Panc1 (cell line): ENCODE measurements at regions not wholly inside any gene's neighbourhood (a gene's known extent, or its start where the extent isn't known, plus 50 kb on each side); places are given as distances from the start of the nearest gene placed in this dataset.

Experiments
- ATAC-seq: fragments of 200-7000 bp; cut with Tn5 transposase; 2 replicates; pipeline ENCODE4 v1.9.1; 2020; ENCODE audit warnings: mild to moderate bottlenecking, moderate library complexity
- BruUV-seq: library from RNA; stranded (reverse); fragments of 400-500 nt; replicated peaks from 2 replicates; lab custom pipeline; 2021; lab: Mats Ljungman, UMichigan
- CTCF ChIA-PET: fragments of 300-600 bp; sonication (Branson Sonifier 250); formaldehyde crosslinking; loops from one replicate; lab custom pipeline; 2022; ENCODE audit warnings: antibody characterized with exemption; lab: Charles Lee
- POLR2A ChIA-PET: fragments of 300-600 bp; sonication (Branson Sonifier 250); formaldehyde crosslinking; loops from one replicate; lab custom pipeline; 2022; ENCODE audit warnings: antibody characterized with exemption; lab: Charles Lee
- DNase-seq: peaks from one replicate; pipeline ENCODE4 v3.0.0-alpha.2; 2010; ENCODE audit warnings: low read depth, low spot score
- H3K27ac ChIP-seq: 2 replicates; pipeline ENCODE4 v1.5.1; 2011; ENCODE audit warnings: mild to moderate bottlenecking, low read length, inconsistent platforms
- H3K27me3 ChIP-seq: fragments of 200-500 bp; sonication (Bioruptor generic); 2 replicates; pipeline ENCODE4 v1.6.0; 2014; ENCODE audit warnings: low read length, inconsistent platforms; ENCODE audit not compliant: control insufficient read depth, insufficient read depth
- H3K36me3 ChIP-seq: fragments of 200-500 bp; sonication (Bioruptor generic); 2 replicates; pipeline ENCODE4 v1.5.1; 2014; ENCODE audit warnings: inconsistent platforms, mild to moderate bottlenecking, low read length, moderate library complexity; ENCODE audit not compliant: control insufficient read depth, insufficient read depth
- H3K4me1 ChIP-seq: 2 replicates; pipeline ENCODE4 v1.5.1; 2011; ENCODE audit warnings: inconsistent platforms, mild to moderate bottlenecking, low read length, moderate library complexity; ENCODE audit not compliant: control insufficient read depth, insufficient read depth
- H3K4me3 ChIP-seq, 2 experiments: 2 replicates each; pipeline ENCODE4 v1.5.1; 2011 to 2012; ENCODE audit warnings: low read depth in 2 of 2, low read length in 2 of 2, mild to moderate bottlenecking in 2 of 2, inconsistent platforms in 1 of 2, moderate library complexity in 1 of 2
- H3K9me3 ChIP-seq: fragments of 200-500 bp; sonication (Bioruptor generic); 2 replicates; pipeline ENCODE4 v1.5.1; 2014; ENCODE audit warnings: low read depth, mild to moderate bottlenecking, inconsistent platforms, low read length, moderate library complexity; ENCODE audit not compliant: control insufficient read depth, insufficient read depth
- CTCF ChIP-seq: fragments of 450-650 bp; IDR thresholded peaks from 2 replicates; pipeline ENCODE4 v1.5.1; 2017; ENCODE audit warnings: mild to moderate bottlenecking
- POLR2AphosphoS5 ChIP-seq: IDR thresholded peaks from 2 replicates; pipeline ENCODE4 v1.6.1; 2012; ENCODE audit warnings: mild to moderate bottlenecking, low read depth, low read length, moderate library complexity
- REST ChIP-seq, 2 experiments: IDR thresholded peaks; 2 replicates each; pipeline ENCODE4 v1.6.1; 2011 to 2012; ENCODE audit warnings: low read depth in 2 of 2, control low read depth in 1 of 2, low read length in 1 of 2, mild to moderate bottlenecking in 1 of 2, moderate library complexity in 1 of 2; ENCODE audit not compliant: insufficient read depth in 1 of 2
- SIN3A ChIP-seq: IDR thresholded peaks from 2 replicates; pipeline ENCODE4 v1.6.1; 2012; ENCODE audit warnings: low read depth, mild to moderate bottlenecking, low read length, moderate library complexity, borderline replicate concordance; ENCODE audit not compliant: insufficient read depth
- TCF7L2 ChIP-seq: IDR thresholded peaks from 2 replicates; pipeline ENCODE4 v1.6.1; 2011; ENCODE audit warnings: mild to moderate bottlenecking, low read depth, low read length, inconsistent platforms
- in situ Hi-C: cut with HindIII; loops from 2 replicates; pipeline ENCODE4 v1.10.0; 2016; ENCODE audit warnings: low sequenced_read_pairs, low pct_unique_long_range_greater_than_20kb
- intact Hi-C: fragments of 100-400 bp; cut with micrococcal nuclease; formaldehyde crosslinking; loops from one replicate; pipeline ENCODE4 v1.10.0; 2022; ENCODE audit not compliant: unreplicated experiment

- Histone ChIP-seq H3K4me3 (no peak overlapping the region), H3K27me3 (no peaks in the 10 kb centered on the region), H3K9me3 (no peaks in the 10 kb centered on the region), H3K36me3 (no peaks in the 10 kb centered on the region), H3K27ac (no peak overlapping the region), H3K4me1 (no peaks in the 10 kb centered on the region)
- DNase-seq (no peak), ATAC-seq (no peak)
- POLR2A ChIA-PET, result no interaction called here
- no TSS peak for BruUV-seq
- intact Hi-C loops (loop anchor here (10.0 kb wide), 1 partner anchor 255 kb away; no protein-coding TSS in a partner anchor), in situ Hi-C loops (no loop called here)
- TF ChIP-seq TCF7L2 (no peak), REST (IDR thresholded peaks at IDR 0.05; ENCODE audit: insufficient read depth in 1 of 2, low read depth in 2 of 2, low read length in 1 of 2) (no peak), SIN3A (no peak), CTCF (no peak), POLR2AphosphoS5 (no peak)
- CTCF ChIA-PET, result no interaction called here
Measured at GRCh38 chr4:170599894-170600293, 510.1 kb upstream of the AADAT start.

- Histone ChIP-seq H3K27ac (no peak overlapping the region), H3K9me3 (no peaks in the 10 kb centered on the region), H3K27me3 (no peaks in the 10 kb centered on the region), H3K4me1 (no peaks in the 10 kb centered on the region), H3K36me3 (no peaks in the 10 kb centered on the region), H3K4me3 (no peak overlapping the region)
- TF ChIP-seq TCF7L2, result no peak
- TF ChIP-seq SIN3A, result no peak
- no peak for TF ChIP-seq CTCF
- no peak for TF ChIP-seq REST (IDR thresholded peaks at IDR 0.05; ENCODE audit: insufficient read depth in 1 of 2, low read depth in 2 of 2, low read length in 1 of 2)
- TF ChIP-seq POLR2AphosphoS5, result no peak
- no TSS peak for BruUV-seq
- in situ Hi-C loops (no loop called here), intact Hi-C loops (loop anchor here (10.0 kb wide), 1 partner anchor 264 kb away; no protein-coding TSS in a partner anchor)
- ChIA-PET CTCF (no interaction called here), POLR2A (no interaction called here)
- no peak for ATAC-seq
- DNase-seq, result no peak
Measured at GRCh38 chr4:170591076-170591475, 501.3 kb upstream of the AADAT start.
